Activated CD4-positive, alpha-beta T cell treated with anti-CD3 and anti-CD28 coated beads, Interleukin-2, Interleukin-6, amounts not matched to agents 100 ng/mL and 50 ng/mL, durations not matched to agents 16 hours and 8 hours (primary cell): ENCODE measurements at regions not wholly inside any gene's neighbourhood (a gene's known extent, or its start where the extent isn't known, plus 50 kb on each side); places are given as distances from the start of the nearest gene placed in this dataset.
"Not testable (repeated sequence)": the region's sequence is repeated elsewhere in the genome, so short reads cannot be mapped to it uniquely, and the experiment has no call there.

Source experiments
- DNase-seq: peaks from one replicate; pipeline ENCODE4 v3.0.0-alpha.2; 2020

GRCh38 chr22:34763496-34763895 lies 302.5 kb upstream of the ISX start:
- no peak for DNase-seq

GRCh38 chr22:34765115-34765514 lies 300.8 kb upstream of the ISX start:
- no peak for DNase-seq

GRCh38 chr22:34769361-34769760 lies 296.6 kb upstream of the ISX start:
- no peak for DNase-seq

- no peak for DNase-seq
These were observed 289.1 kb upstream of the ISX start for GRCh38 chr22:34776817-34777216.

GRCh38 chr22:34781681-34782080 lies 284.3 kb upstream of the ISX start:
- no peak for DNase-seq

- no peak for DNase-seq
These were observed 282.5 kb upstream of the ISX start for GRCh38 chr22:34783436-34783835.

GRCh38 chr22:34784056-34784455 lies 281.9 kb upstream of the ISX start:
- DNase-seq, result no peak

GRCh38 chr22:34797826-34798225 lies 268.1 kb upstream of the ISX start:
- no peak for DNase-seq

GRCh38 chr22:34798605-34799004 lies 267.4 kb upstream of the ISX start:
- DNase-seq, result no peak

GRCh38 chr22:34800260-34800980 lies 265.5 kb upstream of the ISX start:
- no peak for DNase-seq

GRCh38 chr22:34801221-34801620 lies 264.7 kb upstream of the ISX start:
- no peak for DNase-seq

- no peak for DNase-seq
These were observed 261.9 kb upstream of the ISX start for GRCh38 chr22:34804091-34804490.

GRCh38 chr22:34804604-34805003 lies 261.4 kb upstream of the ISX start:
- DNase-seq, result no peak

- no peak for DNase-seq
These were observed 260.2 kb upstream of the ISX start for GRCh38 chr22:34805771-34806170.

- no peak for DNase-seq
These were observed 257.3 kb upstream of the ISX start for GRCh38 chr22:34808618-34809017.

GRCh38 chr22:34812631-34813030 lies 253.3 kb upstream of the ISX start:
- DNase-seq, result no peak

- no peak for DNase-seq
These were observed 251.5 kb upstream of the ISX start for GRCh38 chr22:34814260-34815025.

- no peak for DNase-seq
These were observed 236.5 kb upstream of the ISX start for GRCh38 chr22:34829485-34829884.

GRCh38 chr22:34834059-34834458 lies 231.9 kb upstream of the ISX start:
- no peak for DNase-seq

GRCh38 chr22:34834541-34834940 lies 231.4 kb upstream of the ISX start:
- DNase-seq, result not testable (repeated sequence)

- no peak for DNase-seq
These were observed 224.6 kb upstream of the ISX start for GRCh38 chr22:34841331-34841771.

GRCh38 chr22:34841911-34842310 lies 224.0 kb upstream of the ISX start:
- DNase-seq, result no peak

- DNase-seq, result no peak
These were observed 223.3 kb upstream of the ISX start for GRCh38 chr22:34842630-34843029.

- DNase-seq, result not testable (repeated sequence)
These were observed 222.2 kb upstream of the ISX start for GRCh38 chr22:34843743-34844142.

- no peak for DNase-seq
These were observed 220.6 kb upstream of the ISX start for GRCh38 chr22:34845391-34845790.
